GM19452 (cell line): ENCODE measurements at regions not wholly inside any gene's neighbourhood (a gene's known extent, or its start where the extent isn't known, plus 50 kb on each side); places are given as distances from the start of the nearest gene placed in this dataset.

Source experiments
- ATAC-seq: cut with Tn5 transposase; IDR thresholded peaks from one replicate; pipeline ENCODE4 v1.9.1; 2021; ENCODE audit not compliant: unreplicated experiment

DNA sequence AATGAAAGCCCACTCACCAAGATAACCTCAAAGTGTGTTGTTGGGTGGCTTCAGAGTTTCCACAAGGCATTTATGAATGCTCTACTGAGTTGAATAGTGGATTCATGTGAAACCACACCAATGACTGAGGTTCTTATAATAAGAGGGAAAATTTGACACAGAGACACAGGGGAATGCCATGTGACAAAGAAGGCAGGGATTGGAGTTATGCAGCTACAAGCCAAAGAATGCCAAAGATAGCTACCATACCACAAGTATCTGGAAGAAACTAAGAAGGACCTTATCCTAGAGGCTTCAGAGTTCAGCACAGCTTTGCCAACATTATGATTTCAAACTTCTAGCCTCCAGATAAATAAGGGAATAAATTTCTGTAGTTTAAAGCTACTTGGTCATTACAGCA is 68.0 kb upstream of the PCDH15 start:
- no peak for ATAC-seq

DNA sequence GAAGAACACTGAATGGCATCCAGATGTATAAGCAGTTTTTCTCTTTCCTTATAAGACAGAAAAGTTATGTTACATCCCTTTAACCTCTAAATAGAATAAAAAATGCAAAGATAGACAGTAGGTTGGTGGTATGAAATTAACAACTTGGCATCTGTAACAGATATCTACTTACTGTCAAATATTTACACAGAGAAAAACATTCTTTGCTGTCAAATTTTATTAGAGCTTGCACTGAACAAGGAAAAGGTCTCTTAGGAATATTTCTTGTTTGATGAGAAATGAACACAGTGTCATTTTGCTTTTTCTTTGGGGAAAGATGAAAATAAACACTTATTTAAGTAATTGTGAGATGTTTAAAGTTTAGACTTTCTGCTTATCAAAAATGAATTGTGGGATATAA is 65.6 kb upstream of the PCDH15 start:
- ATAC-seq, result no peak

DNA sequence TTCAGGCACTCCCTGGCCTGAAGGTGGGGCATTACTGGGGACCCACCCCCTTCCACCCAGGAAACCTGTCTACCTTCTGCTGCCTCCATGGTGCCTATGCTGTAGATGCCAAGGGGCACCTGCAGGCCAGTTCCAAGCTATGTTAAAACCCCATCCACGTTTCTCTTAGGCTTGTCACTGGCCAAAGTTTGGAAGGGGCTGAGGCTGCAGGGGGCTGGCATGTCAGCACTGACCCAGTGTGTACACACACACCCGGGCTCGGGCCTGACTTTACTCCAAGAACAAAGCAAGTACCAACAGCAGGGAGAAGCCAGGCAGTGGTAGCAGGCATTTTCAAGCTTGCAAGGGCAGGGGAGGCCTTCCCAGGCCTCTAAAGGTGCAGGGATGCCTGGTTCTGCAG is 53.8 kb upstream of the PCDH15 start:
- no peak for ATAC-seq

DNA sequence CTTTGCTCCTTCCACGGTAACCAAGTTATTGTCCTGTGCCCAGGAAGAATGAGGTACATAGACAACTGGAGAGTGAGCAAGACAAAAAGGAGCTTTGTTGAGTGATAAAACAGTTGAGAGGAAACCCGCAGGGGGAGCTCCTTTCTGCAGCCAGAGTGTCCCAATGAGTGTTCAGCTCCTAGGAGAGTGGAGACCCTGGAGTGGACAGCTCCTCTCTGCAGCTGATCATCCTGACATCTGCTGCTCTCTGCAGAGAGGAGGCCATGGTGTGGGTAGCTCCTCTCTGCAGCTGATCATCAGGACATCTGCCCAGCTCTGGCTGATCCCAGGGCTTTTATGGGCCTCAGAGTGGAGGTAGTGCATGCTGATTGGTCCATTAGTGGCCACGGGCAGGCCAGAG is 53.4 kb upstream of the PCDH15 start:
- ATAC-seq, result no peak

DNA sequence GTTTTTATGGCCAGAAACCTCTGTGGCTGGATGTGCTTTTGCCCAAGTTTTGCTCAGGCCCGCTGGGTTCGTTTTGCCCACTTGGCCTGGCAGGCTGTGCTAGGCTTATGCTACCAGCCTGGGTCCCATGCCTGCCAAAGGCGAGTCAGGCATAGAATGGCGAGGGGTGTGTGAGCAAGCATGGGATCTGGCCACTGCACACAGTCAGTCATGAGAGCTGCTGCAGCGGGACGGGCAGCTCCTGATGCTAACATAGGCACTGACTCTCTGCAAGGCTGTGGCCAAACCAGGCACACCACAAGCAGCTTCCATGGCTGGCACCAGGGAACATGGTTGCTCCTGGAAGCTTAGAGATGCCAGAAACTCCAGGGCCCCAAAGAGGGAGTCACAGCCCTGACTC is 52.9 kb upstream of the PCDH15 start:
- ATAC-seq, result no peak
